HUES48 (cell line): ENCODE measurements at regions not wholly inside any gene's neighbourhood (a gene's known extent, or its start where the extent isn't known, plus 50 kb on each side); places are given as distances from the start of the nearest gene placed in this dataset.

ENCODE experiments used
- H3K27ac ChIP-seq: one replicate; pipeline ENCODE4 v1.7.0; 2013; ENCODE audit warnings: low read depth, low read length, inconsistent platforms
- H3K27me3 ChIP-seq: 2 replicates; pipeline ENCODE4 v1.6.1; 2013; ENCODE audit warnings: mild to moderate bottlenecking, low read length; ENCODE audit not compliant: control insufficient read depth, insufficient read depth
- H3K36me3 ChIP-seq: 2 replicates; pipeline ENCODE4 v1.6.1; 2013; ENCODE audit warnings: low read length; ENCODE audit not compliant: control insufficient read depth, insufficient read depth
- H3K4me1 ChIP-seq: 2 replicates; pipeline ENCODE4 v1.6.1; 2013; ENCODE audit warnings: mild to moderate bottlenecking, low read length; ENCODE audit not compliant: control insufficient read depth, insufficient read depth
- H3K4me3 ChIP-seq: 2 replicates; pipeline ENCODE4 v1.5.1; 2013; ENCODE audit warnings: mild to moderate bottlenecking, low read depth, low read length
- H3K9ac ChIP-seq: 2 replicates; pipeline ENCODE4 v1.6.1; 2013; ENCODE audit warnings: mild to moderate bottlenecking, low read depth, low read length, moderate library complexity
- H3K9me3 ChIP-seq: 2 replicates; pipeline ENCODE4 v1.6.1; 2013; ENCODE audit warnings: low read length; ENCODE audit not compliant: control insufficient read depth, insufficient read depth

GRCh38 chr18:8899000-8899399 lies 193.6 kb downstream of the MTCL1 start:
- Histone ChIP-seq H3K9ac (no peak overlapping the region), H3K9me3 (peaks cover 4% of the 10 kb centered on the region; the same call in 1 of the 2 replicates), H3K27ac (no peak overlapping the region), H3K27me3 (no peaks in the 10 kb centered on the region), H3K36me3 (no peaks in the 10 kb centered on the region), H3K4me1 (no peaks in the 10 kb centered on the region), H3K4me3 (no peak overlapping the region)

GRCh38 chr18:8900552-8900951 lies 195.2 kb downstream of the MTCL1 start:
- H3K27ac ChIP-seq = no peak overlapping the region
- H3K4me3 ChIP-seq = no peak overlapping the region
- H3K27me3 ChIP-seq = no peaks in the 10 kb centered on the region
- H3K36me3 ChIP-seq = no peaks in the 10 kb centered on the region
- peaks cover 4% of the 10 kb centered on the region; the same call in 1 of the 2 replicates for H3K9me3 ChIP-seq
- H3K9ac ChIP-seq = no peak overlapping the region
- no peaks in the 10 kb centered on the region for H3K4me1 ChIP-seq

GRCh38 chr18:8901019-8901418 lies 195.7 kb downstream of the MTCL1 start:
- peaks cover 2% of the 10 kb centered on the region; the same call in 1 of the 2 replicates for H3K9me3 ChIP-seq
- H3K4me3 ChIP-seq = no peak overlapping the region
- H3K9ac ChIP-seq = no peak overlapping the region
- no peak overlapping the region for H3K27ac ChIP-seq
- no peaks in the 10 kb centered on the region for H3K27me3 ChIP-seq
- no peaks in the 10 kb centered on the region for H3K36me3 ChIP-seq
- no peaks in the 10 kb centered on the region for H3K4me1 ChIP-seq

GRCh38 chr18:8904316-8904715 lies 198.2 kb upstream of the NDUFV2 start:
- Histone ChIP-seq H3K4me1 (no peaks in the 10 kb centered on the region), H3K36me3 (no peaks in the 10 kb centered on the region), H3K9me3 (no peaks in the 10 kb centered on the region; the same call in none of the 2 replicates), H3K27me3 (no peaks in the 10 kb centered on the region), H3K9ac (no peak overlapping the region), H3K27ac (no peak overlapping the region), H3K4me3 (no peak overlapping the region)

- no peak overlapping the region for H3K9ac ChIP-seq
- no peak overlapping the region for H3K27ac ChIP-seq
- H3K27me3 ChIP-seq = no peaks in the 10 kb centered on the region
- H3K4me3 ChIP-seq = no peak overlapping the region
- no peaks in the 10 kb centered on the region for H3K4me1 ChIP-seq
- H3K36me3 ChIP-seq = no peaks in the 10 kb centered on the region
- H3K9me3 ChIP-seq = no peaks in the 10 kb centered on the region; the same call in 1 of the 2 replicates
Observed at GRCh38 chr18:8908792-8909510, 193.5 kb upstream of the NDUFV2 start.

GRCh38 chr18:8910186-8910822 lies 192.2 kb upstream of the NDUFV2 start:
- Histone ChIP-seq H3K36me3 (no peaks in the 10 kb centered on the region), H3K9me3 (no peaks in the 10 kb centered on the region; the same call in 1 of the 2 replicates), H3K9ac (no peak overlapping the region), H3K27me3 (no peaks in the 10 kb centered on the region), H3K4me3 (no peak overlapping the region), H3K4me1 (no peaks in the 10 kb centered on the region), H3K27ac (no peak overlapping the region)

- no peaks in the 10 kb centered on the region; the same call in 1 of the 2 replicates for H3K9me3 ChIP-seq
- H3K4me1 ChIP-seq = no peaks in the 10 kb centered on the region
- no peaks in the 10 kb centered on the region for H3K27me3 ChIP-seq
- no peak overlapping the region for H3K4me3 ChIP-seq
- no peak overlapping the region for H3K9ac ChIP-seq
- H3K27ac ChIP-seq = no peak overlapping the region
- H3K36me3 ChIP-seq = no peaks in the 10 kb centered on the region
Observed at GRCh38 chr18:8910843-8911242, 191.7 kb upstream of the NDUFV2 start.

- H3K27ac ChIP-seq = no peak overlapping the region
- no peaks in the 10 kb centered on the region for H3K4me1 ChIP-seq
- H3K27me3 ChIP-seq = no peaks in the 10 kb centered on the region
- H3K9me3 ChIP-seq = no peaks in the 10 kb centered on the region
- H3K4me3 ChIP-seq = no peak overlapping the region
- H3K36me3 ChIP-seq = no peaks in the 10 kb centered on the region
- no peak overlapping the region for H3K9ac ChIP-seq
Observed at GRCh38 chr18:8911408-8912340, 190.8 kb upstream of the NDUFV2 start.

- Histone ChIP-seq H3K36me3 (no peaks in the 10 kb centered on the region), H3K4me3 (no peak overlapping the region), H3K27ac (no peak overlapping the region), H3K4me1 (no peaks in the 10 kb centered on the region), H3K27me3 (no peaks in the 10 kb centered on the region), H3K9ac (no peak overlapping the region), H3K9me3 (no peaks in the 10 kb centered on the region)
Observed at GRCh38 chr18:8912348-8913326, 189.9 kb upstream of the NDUFV2 start.
